ENCODE measurements at regions not wholly inside any gene's neighbourhood (a gene's known extent, or its start where the extent isn't known, plus 50 kb on each side); places are given as distances from the start of the nearest gene placed in this dataset.

DNA sequence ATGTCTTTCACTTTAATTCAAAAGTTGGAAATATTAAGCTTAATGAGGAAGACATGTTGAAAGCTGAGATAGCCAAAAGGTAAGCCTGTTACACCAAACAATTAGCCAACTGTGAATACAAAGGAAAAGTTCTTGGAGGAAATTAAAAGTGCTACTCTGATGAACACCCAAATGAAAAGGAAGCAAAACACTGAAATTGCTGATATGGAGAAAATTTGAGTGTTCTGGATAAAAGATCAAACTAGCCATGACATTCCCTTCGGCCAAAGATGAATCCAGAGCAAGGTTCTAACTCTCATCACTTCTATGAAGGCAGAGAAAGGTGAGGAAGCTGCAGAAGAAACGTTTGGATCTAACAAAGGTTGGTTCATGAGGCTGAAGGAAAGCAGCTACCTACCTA is 280.8 kb upstream of the BCHE start:
- TF ChIP-seq, protein P1, sequence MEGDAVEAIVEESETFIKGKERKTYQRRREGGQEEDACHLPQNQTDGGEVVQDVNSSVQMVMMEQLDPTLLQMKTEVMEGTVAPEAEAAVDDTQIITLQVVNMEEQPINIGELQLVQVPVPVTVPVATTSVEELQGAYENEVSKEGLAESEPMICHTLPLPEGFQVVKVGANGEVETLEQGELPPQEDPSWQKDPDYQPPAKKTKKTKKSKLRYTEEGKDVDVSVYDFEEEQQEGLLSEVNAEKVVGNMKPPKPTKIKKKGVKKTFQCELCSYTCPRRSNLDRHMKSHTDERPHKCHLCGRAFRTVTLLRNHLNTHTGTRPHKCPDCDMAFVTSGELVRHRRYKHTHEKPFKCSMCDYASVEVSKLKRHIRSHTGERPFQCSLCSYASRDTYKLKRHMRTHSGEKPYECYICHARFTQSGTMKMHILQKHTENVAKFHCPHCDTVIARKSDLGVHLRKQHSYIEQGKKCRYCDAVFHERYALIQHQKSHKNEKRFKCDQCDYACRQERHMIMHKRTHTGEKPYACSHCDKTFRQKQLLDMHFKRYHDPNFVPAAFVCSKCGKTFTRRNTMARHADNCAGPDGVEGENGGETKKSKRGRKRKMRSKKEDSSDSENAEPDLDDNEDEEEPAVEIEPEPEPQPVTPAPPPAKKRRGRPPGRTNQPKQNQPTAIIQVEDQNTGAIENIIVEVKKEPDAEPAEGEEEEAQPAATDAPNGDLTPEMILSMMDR (IDR thresholded peaks at IDR 0.05), result no peak
- no peak for TF ChIP-seq EZH2 (IDR thresholded peaks at IDR 0.05; ENCODE audit: borderline replicate concordance, insufficient read depth, low read depth, low read length, poor library complexity, severe bottlenecking)
